Fibroblast of peridontal ligament (primary cell): ENCODE measurements at regions not wholly inside any gene's neighbourhood (a gene's known extent, or its start where the extent isn't known, plus 50 kb on each side); places are given as distances from the start of the nearest gene placed in this dataset.
"Not testable (repeated sequence)": the region's sequence is repeated elsewhere in the genome, so short reads cannot be mapped to it uniquely, and the experiment has no call there.

Source experiments
- DNase-seq: peaks from one replicate; pipeline ENCODE4 v3.0.0-alpha.2; 2010; ENCODE audit errors: extremely low read depth

DNA sequence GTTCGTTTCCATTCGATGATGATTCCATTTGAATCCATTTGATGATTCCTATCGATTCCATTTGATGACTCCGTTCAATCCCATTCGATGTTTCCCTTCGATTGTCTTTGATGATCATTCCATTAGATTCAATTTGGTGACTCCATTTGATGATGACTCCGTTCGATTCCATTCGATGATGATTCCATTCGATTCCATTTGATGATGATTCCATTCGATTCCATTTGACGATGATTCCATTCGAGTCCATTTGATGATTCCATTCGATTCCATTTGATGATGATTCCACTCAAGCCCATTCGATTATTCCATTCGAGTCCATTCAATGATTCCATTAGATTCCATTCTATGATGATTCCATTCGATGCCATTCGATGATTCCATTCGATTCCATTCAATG, 2730.6 kb downstream of the RPIA start:
- not testable (repeated sequence) for DNase-seq

DNA sequence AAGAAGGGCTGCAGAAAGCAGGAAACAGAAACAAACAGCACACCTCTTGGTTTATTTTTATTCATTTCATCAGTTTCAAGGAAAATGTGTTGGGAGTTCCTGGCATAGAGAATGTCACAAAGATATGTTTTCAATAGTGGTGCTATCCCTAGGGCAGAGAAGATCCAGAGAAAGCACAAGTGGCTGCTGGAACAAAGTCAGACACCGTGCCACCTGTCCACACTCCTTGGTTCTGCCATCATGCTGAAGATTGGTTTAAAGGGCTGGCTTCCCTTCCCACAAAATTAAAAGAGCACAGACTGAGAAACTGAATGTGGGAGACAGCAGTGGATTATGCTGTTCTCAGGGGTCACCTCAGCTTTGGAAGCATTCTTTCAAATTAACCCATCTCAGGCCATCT, 2735.7 kb downstream of the RPIA start:
- DNase-seq = not testable (repeated sequence)

DNA sequence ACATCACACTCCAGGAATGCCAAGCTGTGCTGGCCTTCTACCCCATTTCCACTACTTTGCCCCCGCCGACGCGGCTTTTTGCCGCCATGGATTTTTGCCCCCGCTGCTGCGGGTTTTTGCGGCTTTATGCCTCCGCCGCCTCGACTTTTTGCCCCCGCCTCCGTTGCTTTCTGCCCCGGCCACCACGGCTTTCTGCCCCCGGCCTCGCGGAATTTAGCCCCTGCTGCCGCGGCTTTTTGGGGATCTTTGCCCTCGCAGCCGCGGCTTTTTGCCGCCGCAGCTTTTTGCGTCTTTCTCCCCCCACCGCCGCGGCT, 2750.4 kb downstream of the RPIA start:
- not testable (repeated sequence) for DNase-seq

DNA sequence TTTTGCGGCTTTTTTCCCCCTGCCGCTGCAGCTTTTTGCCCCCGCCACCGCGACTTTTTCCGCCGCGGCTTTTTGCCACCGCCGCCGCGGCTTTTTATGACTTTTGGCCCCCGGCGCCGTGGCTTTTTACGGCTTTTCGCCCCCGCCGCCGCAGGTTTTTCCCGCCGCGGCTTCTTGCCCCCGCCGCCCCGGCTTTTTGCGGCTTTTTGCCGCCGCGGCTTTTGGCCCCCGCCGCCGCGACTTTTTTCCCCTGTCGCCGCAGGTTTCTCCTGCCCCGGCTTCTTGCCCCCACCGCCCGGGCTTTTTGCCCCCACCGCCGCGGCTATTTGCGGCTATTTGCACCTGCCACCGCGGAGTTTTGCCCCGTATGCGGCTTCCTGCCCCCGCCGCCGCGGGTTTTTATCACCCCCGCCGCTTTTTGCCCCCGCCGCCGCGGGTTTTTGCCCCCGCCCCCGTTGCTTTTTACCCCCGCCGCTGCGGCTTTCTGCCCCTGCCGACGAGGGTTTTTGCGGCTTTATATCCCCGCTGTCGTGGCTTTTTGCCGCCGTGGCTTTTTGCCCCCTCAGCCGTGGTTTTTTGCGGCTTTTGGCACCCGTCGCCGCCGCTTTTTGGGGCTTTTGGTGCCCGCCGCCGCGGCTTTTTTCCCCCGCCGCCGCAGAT, 2750.9 kb downstream of the RPIA start:
- DNase-seq = no peak

DNA sequence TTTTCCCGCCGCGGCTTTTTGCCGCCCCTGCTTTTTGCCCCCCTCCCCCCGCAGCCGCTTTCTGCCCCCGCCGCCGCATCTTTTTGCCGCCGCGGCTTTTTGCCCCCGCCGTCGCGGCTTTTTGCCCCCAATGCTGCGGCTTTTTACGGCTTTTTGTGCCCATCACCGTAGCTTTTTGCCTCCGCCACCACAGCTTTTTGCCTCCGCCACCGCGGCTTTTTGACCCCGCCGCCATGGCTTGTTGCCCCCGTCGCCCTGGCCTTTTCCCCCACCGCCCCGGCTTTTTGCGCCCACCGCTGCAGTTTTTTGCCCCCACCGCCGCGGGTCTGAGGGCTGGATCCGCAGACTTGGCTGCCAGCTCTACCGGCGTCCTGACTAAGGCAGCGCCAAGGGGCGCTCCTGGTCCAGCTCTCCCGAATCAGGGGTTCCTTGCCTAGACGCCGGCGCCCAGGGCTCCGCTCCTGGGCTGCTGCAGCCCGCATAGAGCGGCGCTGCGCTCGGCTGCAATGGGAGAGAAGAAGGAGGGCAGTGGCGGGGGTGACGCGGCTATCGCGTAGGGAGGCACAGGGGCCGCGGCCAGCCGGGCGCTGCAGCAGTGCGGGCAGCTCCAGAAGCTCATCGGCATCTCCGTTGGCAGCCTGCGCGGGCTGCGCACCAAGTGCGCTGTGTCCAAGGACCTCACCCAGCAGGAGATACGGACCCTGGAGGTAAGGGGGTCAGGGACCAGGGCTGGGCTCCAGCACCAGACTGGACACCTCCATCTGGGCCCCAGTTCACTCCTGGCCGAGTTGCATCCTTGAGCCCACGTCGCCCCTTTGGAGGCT, 2751.6 kb downstream of the RPIA start:
- DNase-seq = not testable (repeated sequence)

DNA sequence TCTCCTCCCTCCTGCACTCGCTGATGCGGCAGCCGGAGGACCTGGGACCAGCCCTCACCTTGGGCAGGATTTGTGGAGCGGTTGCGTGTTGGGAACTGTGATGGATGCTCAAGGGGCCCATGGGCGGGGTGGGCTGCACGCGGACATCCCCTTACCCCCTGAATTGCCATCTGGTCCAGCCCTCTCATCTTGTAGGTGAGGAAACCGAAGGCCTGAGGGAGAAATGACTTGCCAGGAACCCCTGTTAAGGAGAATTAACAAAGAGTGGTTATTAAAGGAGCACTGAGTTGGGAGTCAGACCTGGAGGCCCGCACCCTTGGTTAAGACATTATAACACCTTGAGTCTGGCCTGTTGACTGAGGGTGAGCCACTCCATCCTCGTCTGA, 2752.2 kb downstream of the RPIA start:
- not testable (repeated sequence) for DNase-seq

DNA sequence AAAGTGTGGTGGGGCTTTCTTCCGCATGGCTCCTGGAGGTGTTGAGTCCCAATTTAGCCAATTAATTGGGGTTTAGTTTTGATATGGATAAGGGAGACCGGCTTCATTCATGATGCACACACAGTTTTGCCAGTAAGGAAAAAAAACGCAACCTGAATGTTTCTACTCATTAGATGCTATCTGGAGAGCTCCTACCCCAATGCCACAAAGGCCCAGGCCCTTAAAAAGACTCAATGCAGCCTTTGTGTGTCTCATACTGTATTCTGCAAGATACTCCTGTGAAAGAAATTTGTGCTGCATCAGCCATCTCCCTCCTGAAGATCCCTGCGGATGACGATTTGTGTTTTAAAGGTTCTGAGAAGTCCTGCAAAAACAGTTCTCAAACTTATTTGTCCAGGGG, 2754.2 kb downstream of the RPIA start:
- DNase-seq = not testable (repeated sequence)

DNA sequence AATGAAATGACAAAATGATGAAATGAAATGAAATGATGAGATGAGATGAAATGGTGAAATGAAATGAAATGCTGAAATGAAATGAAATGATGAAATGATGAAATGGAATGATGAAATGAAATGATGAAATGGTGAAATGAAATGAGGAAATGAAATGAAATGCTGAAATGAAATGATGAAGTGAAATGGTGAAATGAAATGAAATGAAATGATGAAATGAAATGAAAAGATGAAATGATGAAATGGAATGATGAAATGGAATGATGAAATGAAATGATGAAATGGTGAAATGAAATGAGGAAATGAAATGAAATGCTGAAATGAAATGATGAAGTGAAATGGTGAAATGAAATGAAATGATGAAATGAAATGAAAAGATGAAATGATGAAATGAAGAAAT, 2755.0 kb downstream of the RPIA start:
- not testable (repeated sequence) for DNase-seq

DNA sequence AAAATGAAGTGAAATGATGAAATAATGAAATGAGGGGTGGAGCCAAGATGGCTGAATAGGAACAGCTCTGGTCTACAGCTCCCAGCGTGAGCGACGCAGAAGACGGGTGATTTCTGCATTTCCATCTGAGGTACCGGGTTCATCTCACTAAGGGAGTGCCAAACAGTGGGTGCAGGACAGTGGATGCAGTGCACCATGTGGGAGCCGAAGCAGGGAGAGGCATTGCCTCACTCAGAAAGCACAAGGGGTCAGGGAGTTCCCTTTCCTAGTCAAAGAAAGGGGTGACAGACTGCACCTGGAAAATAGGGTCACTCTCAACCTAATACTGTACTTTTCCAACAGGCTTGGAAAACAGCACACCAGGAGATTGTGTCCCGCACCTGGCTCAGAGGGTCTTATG, 2755.4 kb downstream of the RPIA start:
- not testable (repeated sequence) for DNase-seq

DNA sequence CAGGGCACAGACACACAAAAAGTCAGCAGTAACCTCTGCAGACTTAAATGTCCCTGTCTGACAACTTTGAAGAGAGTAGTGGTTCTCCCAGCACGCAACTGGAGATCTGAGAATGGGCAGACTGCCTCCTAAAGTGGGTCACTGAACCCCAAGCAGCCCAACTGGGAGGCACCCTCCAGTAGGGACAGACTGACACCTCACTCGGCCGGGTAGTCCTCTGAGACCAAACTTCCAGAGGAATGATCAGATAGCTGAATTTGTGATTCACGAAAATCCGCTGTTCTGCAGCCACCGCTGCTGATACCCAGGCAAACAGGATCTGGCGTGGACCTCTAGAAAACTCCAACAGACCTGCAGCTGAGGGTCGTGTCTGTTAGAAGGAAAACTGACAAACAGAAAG, 2756.0 kb downstream of the RPIA start:
- DNase-seq = not testable (repeated sequence)

DNA sequence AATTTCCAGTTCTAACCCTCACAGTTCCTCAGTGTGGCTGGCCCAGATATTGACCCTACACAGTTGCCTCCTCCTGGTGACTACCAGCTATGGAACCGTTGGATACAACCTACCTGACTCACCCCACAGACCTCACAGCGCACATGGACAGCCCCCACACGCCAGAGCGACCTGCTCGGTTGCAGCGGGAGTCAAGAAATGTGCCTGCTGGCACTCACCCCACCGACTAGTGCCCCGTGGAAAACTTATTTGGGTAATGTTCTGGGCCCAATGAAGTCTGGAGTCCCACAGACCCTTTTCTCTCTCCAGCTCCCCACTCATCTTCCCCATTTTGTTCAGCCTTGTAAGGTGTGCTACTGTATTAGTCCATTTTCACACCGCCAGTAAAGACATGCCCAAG, 2770.8 kb downstream of the RPIA start:
- not testable (repeated sequence) for DNase-seq

DNA sequence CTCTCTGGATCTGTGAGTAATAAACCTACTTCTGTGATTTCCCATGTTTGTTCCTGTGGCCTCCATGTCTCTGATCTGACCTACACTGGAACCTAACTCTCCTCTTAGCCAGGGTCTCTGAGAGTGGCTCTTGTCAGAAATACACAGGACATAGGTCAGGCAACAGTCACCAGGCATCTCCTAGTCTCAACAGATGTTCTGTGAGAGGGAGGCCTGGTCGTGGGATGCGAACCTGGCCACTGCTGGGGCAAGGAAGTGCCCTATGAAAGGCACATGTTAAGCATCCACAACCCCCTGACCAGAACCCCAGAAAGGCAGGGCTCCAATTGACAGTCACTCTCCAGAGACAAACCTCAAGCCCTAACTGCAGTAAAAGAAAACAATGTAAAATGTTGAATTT, 2771.5 kb downstream of the RPIA start:
- DNase-seq = not testable (repeated sequence)

DNA sequence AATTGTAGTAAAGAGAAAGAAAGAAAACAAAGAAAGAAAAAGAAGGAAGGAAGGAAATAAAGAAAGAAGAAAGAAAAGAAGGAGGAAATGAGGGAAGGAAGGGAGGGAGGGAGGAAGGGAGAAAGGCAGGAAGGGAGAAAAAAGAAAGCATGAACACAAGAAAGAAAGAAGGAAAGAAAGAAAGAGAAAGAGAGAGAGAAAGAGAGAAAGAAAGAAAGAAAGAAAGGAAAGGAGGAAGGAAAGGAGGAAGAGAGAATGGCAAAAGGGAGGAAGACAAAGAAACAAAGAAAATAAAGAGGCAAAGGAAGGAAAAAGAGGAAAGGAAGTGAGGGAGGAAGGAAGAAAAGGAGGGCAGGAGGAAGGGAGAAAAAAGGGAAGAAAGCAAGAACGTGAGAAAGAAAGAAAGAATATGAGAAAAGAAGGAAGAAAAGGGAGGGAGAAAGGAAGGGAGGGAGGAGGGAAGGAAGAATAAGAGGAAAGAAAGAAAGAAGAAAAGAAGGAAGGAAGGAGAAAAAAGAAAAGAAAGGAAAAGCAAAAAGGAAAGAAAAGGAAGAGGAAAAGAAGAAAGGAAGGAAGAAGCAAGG, 2775.4 kb downstream of the RPIA start:
- DNase-seq = not testable (repeated sequence)

DNA sequence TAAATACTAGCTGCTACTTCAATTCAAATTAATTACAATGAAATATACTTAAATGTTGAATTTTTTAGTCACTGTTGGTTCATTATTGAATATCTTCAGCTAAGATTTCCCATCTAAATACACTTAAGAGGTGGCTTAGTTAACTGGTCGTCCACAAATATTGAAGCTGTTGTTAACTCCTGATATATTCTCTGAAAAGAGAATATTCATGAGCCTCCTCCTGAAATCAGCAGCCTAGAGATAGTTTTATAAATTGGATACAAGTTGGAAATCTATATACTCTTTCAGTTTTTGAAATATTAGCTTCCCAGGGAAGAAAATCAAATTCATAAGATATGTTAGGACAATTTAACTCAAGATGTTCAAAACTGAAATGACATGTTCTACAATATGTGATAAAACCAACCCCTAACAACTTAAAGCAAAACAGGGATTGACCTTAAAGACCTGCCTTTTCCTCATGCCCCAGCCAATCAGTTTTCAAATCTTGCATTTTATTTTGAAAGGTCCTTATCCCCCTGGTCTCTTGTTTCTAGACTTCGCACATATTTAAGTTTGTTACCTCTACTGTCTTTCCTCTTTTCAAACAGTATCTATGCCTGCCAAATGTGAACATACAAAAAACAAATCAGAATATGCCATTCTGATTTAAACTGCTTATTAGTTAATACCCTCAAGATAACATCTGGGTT, 2784.9 kb downstream of the RPIA start:
- DNase-seq = peak; percentile 4

DNA sequence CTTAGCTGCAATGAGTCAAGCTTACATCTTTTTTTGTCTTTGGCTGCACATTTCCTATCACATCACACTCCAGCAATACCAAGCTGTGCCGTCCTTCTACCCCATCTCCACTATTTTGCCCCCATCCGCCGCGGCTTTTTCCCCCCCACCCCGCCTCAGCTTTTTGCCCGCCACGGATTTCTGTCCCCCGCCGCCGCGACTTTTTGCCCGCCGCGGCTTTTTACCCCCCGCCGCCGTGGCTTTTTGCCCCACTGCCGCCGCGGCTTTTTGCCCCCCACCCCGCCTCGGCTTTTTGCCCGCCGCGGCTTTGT, 2785.4 kb downstream of the RPIA start:
- not testable (repeated sequence) for DNase-seq

DNA sequence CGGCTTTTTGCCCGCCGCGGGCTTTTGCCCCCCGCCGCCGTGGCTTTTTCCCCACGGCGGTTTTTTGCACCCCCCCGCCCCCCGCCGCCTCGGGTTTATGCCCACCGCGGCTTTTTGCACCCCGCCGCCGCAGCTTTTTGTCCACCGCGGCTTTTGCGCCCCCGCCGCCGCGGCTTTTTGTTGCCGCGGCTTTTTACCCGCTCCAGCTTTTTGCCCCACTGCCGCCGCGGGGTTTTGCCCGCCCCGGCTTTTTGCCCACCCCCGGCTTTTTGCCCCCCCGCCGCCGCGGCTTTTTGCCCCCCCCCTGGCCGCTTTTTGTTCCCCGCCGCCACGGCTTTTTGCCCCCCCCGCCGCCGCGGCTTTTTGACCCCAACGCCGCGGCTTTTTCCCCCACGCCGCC, 2785.8 kb downstream of the RPIA start:
- not testable (repeated sequence) for DNase-seq

DNA sequence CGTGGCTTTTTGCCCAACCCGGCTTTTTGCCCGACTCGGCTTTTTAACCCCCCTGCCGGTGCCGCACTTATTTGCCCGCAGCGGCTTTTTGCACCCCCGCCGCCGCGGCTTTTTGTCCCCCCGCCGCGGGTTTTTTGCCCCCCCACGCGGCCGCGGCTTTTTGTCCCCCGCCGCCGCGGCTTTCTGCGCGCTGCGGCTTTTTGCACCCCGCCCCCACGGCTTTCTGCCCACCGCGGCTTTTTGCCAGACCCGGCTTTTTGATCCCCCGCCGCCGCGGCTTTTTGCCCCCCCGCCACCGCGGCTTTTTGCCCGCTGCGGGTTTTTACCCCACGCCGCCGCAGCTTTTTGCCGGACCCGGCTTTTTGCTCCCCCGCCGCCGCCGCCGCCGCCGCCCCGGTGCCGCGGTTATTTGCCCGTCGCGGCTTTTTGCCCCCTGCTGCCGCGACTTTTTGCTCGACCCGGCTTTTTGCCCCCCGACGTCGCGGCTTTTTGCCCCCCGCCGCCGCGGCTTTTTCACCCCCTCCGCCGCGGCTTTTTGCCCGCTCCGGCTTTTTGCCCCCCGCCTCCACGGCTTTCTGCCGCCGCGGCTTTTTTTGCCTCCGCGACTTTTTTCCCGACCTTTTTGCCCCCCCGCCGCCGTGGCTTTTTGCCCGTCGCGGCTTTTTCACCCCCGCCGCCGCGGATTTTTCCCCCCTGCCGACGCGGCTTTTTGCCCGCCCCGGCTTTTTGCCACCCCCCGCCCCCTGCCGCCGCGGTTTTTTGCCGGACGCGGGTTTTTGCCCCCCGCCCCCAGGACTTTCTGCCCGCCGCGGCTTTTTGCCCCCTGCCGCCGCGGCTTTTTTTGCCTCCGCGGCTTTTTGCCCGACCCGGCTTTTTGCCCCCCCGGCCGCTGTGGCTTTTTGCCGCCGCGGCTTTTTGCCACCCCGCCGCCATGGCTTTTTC, 2786.5 kb downstream of the RPIA start:
- no peak for DNase-seq

DNA sequence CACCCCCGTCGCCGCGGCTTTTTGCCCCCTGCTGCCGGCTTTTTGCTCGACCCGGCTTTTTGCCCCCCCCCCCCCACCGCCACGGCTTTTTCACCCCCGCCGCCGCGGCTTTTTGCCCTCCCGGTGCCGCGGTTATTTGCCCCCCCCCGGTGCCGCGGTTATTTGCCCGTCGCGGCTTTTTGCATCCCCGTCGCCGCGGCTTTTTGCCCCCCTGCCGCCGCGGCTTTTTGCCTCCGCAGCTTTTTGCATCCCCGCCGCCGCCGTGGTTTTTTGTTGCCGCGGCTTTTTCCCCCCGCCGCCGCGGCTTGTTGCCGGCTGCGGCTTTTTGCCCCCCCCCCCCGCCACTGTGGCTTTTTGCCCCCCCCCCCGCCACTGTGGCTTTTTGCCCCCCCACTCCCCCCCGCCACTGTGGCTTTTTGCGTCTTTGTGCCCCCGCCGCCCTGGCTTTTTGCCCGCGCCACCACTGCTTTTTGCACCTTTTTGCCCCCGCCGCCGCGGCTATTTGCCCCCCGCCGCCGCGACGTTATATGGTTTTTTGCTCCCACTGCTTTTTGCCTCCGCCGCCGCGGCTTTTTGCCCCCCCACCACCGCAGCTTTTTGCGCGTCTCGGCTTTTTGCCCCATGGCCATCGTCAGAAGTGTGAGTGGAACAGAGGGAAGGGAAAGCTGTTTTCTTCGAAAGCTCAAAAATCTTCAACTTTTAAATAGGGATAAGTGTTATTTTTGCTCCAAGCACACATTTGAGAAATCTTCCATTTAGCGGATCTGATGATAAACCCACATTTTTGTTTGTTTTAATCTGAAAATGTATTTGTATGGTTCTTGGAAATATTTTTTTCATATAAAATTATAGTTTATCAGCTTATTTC, 2787.6 kb downstream of the RPIA start:
- DNase-seq = peak; percentile 6

DNA sequence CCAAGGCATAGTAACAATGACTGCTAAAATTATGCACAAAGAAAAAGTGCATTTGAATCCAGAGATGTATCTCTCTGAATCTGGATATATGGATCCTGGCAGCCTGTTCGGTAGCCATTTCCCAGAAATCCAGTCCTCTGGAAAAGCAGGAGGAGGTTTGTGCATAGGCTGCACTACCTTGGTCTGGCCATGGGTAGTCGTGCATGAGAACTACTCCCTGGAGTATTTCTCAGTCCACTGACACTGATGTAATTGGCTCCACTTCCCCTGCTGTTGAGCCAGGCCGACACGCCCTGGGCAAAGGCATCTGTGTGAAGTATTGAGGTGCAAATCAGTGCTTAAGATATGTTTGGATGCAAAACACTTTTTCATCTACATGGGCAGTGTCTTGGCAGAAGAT, 2793.8 kb downstream of the RPIA start:
- DNase-seq = not testable (repeated sequence)
